Liver (tissue), 8 donors: ENCODE measurements at regions not wholly inside any gene's neighbourhood (a gene's known extent, or its start where the extent isn't known, plus 50 kb on each side); places are given as distances from the start of the nearest gene placed in this dataset.

ENCODE experiments used
- DNase-seq: peaks from one replicate; pipeline ENCODE4 v3.0.0-alpha.2; 2017; ENCODE audit warnings: low spot score
- H3K27ac ChIP-seq, 2 donors: one replicate each; pipeline ENCODE4 v1.7.0; 2013; ENCODE audit warnings: inconsistent platforms in 2 of 2, low read length in 2 of 2, control low read depth in 1 of 2, low read depth in 1 of 2, mild to moderate bottlenecking in 1 of 2
- H3K27me3 ChIP-seq, 4 donors: one replicate each; pipeline versions ENCODE4 v1.6.1 to v1.7.0; 2013; ENCODE audit warnings: low read length in 3 of 4, inconsistent platforms in 1 of 4, mild to moderate bottlenecking in 1 of 4, moderate library complexity in 1 of 4; ENCODE audit not compliant: control insufficient read depth in 4 of 4, insufficient read depth in 4 of 4
- H3K36me3 ChIP-seq, 4 donors: one replicate each; pipeline versions ENCODE4 v1.6.1 to v1.7.0; 2013; ENCODE audit warnings: low read length in 3 of 4, mild to moderate bottlenecking in 3 of 4, low read depth in 1 of 4, moderate library complexity in 1 of 4; ENCODE audit not compliant: control insufficient read depth in 4 of 4, insufficient read depth in 3 of 4
- H3K4me1 ChIP-seq, 4 donors: one replicate each; pipeline versions ENCODE4 v1.6.1 to v1.7.0; 2013; ENCODE audit warnings: low read length in 3 of 4, mild to moderate bottlenecking in 3 of 4, moderate library complexity in 1 of 4; ENCODE audit not compliant: control insufficient read depth in 4 of 4, insufficient read depth in 4 of 4
- H3K4me3 ChIP-seq, 3 donors: one replicate each; pipeline versions ENCODE4 v1.6.1 to v1.7.0; 2013; ENCODE audit warnings: low read length in 3 of 3, control low read depth in 1 of 3, low read depth in 1 of 3, mild to moderate bottlenecking in 1 of 3
- H3K9ac ChIP-seq, 2 donors: one replicate each; pipeline ENCODE4 v1.7.0; 2013; ENCODE audit warnings: low read length in 2 of 2, mild to moderate bottlenecking in 2 of 2, moderate library complexity in 2 of 2, control low read depth in 1 of 2, low read depth in 1 of 2
- H3K9me3 ChIP-seq, 4 donors: one replicate each; pipeline versions ENCODE4 v1.6.1 to v1.7.0; 2013; ENCODE audit warnings: low read length in 3 of 4; ENCODE audit not compliant: control insufficient read depth in 4 of 4
- CTCF ChIP-seq: fragments of 150-350 bp; IDR thresholded peaks from 2 replicates; pipeline ENCODE4 v1.5.1; 2017; ENCODE audit warnings: improper control_type of control experiment, low read depth, low read length; ENCODE audit not compliant: missing input control
- EGR1 ChIP-seq, 2 donors: IDR thresholded peaks; 2 replicates each; pipeline ENCODE4 v1.6.1; 2016 to 2018; ENCODE audit warnings: antibody characterized with exemption in 2 of 2, low read depth in 2 of 2
- FOXA1 ChIP-seq: IDR thresholded peaks from 2 replicates; pipeline ENCODE4 v1.6.1; 2016; ENCODE audit warnings: antibody characterized with exemption
- FOXA2 ChIP-seq: IDR thresholded peaks from 2 replicates; pipeline ENCODE4 v1.6.1; 2016; ENCODE audit warnings: antibody characterized with exemption
- GABPA ChIP-seq, 2 donors: IDR thresholded peaks in 1 of 2; conservative IDR thresholded peaks in 1 of 2; 2 replicates each; pipeline ENCODE4 v1.6.1; 2016; ENCODE audit warnings: antibody characterized with exemption in 2 of 2, mild to moderate bottlenecking in 1 of 2, moderate library complexity in 1 of 2
- HNF4G ChIP-seq: IDR thresholded peaks from 2 replicates; pipeline ENCODE4 v1.6.1; 2016; ENCODE audit warnings: antibody characterized with exemption
- JUND ChIP-seq, 2 donors: IDR thresholded peaks; 2 replicates each; pipeline ENCODE4 v1.6.1; 2016; ENCODE audit warnings: antibody characterized with exemption in 2 of 2
- NR2F2 ChIP-seq: IDR thresholded peaks from 2 replicates; pipeline ENCODE4 v1.6.1; 2016; ENCODE audit warnings: antibody characterized with exemption
- RAD21 ChIP-seq, 2 donors: IDR thresholded peaks; 2 replicates each; pipeline ENCODE4 v1.6.1; 2016; ENCODE audit warnings: antibody characterized with exemption in 2 of 2, mild to moderate bottlenecking in 2 of 2
- SP1 ChIP-seq: IDR thresholded peaks from 2 replicates; pipeline ENCODE4 v1.6.1; 2018; ENCODE audit warnings: antibody characterized with exemption, mild to moderate bottlenecking
- TAF1 ChIP-seq: conservative IDR thresholded peaks from 2 replicates; pipeline ENCODE4 v1.6.1; 2016; ENCODE audit warnings: antibody characterized with exemption, mild to moderate bottlenecking
- YY1 ChIP-seq: IDR thresholded peaks from 2 replicates; pipeline ENCODE4 v1.6.1; 2016; ENCODE audit warnings: antibody characterized with exemption, mild to moderate bottlenecking
- ZBTB33 ChIP-seq: IDR thresholded peaks from 2 replicates; pipeline ENCODE4 v1.6.1; 2016; ENCODE audit warnings: antibody characterized with exemption
- WGBS: extraction: QIAGEN DNeasy Blood & Tissue Kit; methylation state at CpG from one replicate; pipeline ENCODE4 v1.1.7; 2013; 5-methylcytosine and 5-hydroxymethylcytosine counted together
- TF ChIP-seq, protein P1 (sequence below): IDR thresholded peaks from 2 replicates; pipeline ENCODE4 v1.6.1; 2016; ENCODE audit warnings: antibody characterized with exemption
- donor health status: healthy.
- donor health status: healthy.
- donor health status: healthy.
- donor health status: healthy.
- donor health status: healthy.

- Histone ChIP-seq H3K9ac (no peak overlapping the region), H3K36me3 (no peaks in the 10 kb centered on the region), H3K27ac (no peak overlapping the region), H3K9me3 (peaks cover 2 to 14% (median 8%) of the 10 kb centered on the region in 4 donors), H3K4me1 (no peaks in the 10 kb centered on the region), H3K4me3 (no peak overlapping the region), H3K27me3 (peaks cover 0 to 1% (median 0%) of the 10 kb centered on the region in 4 donors)
- 90% methylated on average over 1 of the region's 1 CpG for WGBS
- DNase-seq = no peak
- no peak for TF ChIP-seq SP1
- TF ChIP-seq NR2F2 = no peak
- TF ChIP-seq GABPA (IDR thresholded peaks at IDR 0.05 in 1 of 2, conservative IDR thresholded peaks at IDR 0.05 in 1 of 2) = no peak
- TF ChIP-seq YY1 = no peak
- no peak for TF ChIP-seq EGR1 (IDR thresholded peaks at IDR 0.05; ENCODE audit: low read depth in 2 of 2)
- no peak for TF ChIP-seq FOXA2
- TF ChIP-seq RAD21 (IDR thresholded peaks at IDR 0.05) = no peak
- TF ChIP-seq JUND (IDR thresholded peaks at IDR 0.05) = no peak
- TF ChIP-seq HNF4G = no peak
- no peak for TF ChIP-seq TAF1
- TF ChIP-seq CTCF = no peak
- TF ChIP-seq, protein P1, sequence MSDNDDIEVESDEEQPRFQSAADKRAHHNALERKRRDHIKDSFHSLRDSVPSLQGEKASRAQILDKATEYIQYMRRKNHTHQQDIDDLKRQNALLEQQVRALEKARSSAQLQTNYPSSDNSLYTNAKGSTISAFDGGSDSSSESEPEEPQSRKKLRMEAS = no peak
Observed at GRCh38 chr16:17598968-17599367, 128.2 kb upstream of the XYLT1 start.

- H3K9ac ChIP-seq = no peak overlapping the region
- TF ChIP-seq GABPA (IDR thresholded peaks at IDR 0.05 in 1 of 2, conservative IDR thresholded peaks at IDR 0.05 in 1 of 2) (no peak), HNF4G (no peak), EGR1 (IDR thresholded peaks at IDR 0.05; ENCODE audit: low read depth in 2 of 2) (no peak), FOXA1 (no peak), ZBTB33 (no peak), RAD21 (IDR thresholded peaks at IDR 0.05) (no peak), CTCF (no peak)
- H3K27me3 ChIP-seq = peaks cover 0 to 3% (median 0%) of the 10 kb centered on the region in 4 donors
- WGBS = 77% methylated on average over 12 of the region's 12 CpGs
- H3K27ac ChIP-seq = no peak overlapping the region
- no peak overlapping the region for H3K4me3 ChIP-seq
- no peak for DNase-seq
- H3K9me3 ChIP-seq = peaks cover 0 to 6% (median under 1%) of the 10 kb centered on the region in 4 donors
- no peaks in the 10 kb centered on the region for H3K4me1 ChIP-seq
- no peaks in the 10 kb centered on the region for H3K36me3 ChIP-seq
Observed at GRCh38 chr16:17591655-17592405, 121.1 kb upstream of the XYLT1 start.
